OCI-LY3 (cell line): ENCODE measurements at regions not wholly inside any gene's neighbourhood (a gene's known extent, or its start where the extent isn't known, plus 50 kb on each side); places are given as distances from the start of the nearest gene placed in this dataset.

ENCODE experiments used
- H2AFZ ChIP-seq: fragments of 200-600, 300-600 bp; shearing (Covaris generic); 2 replicates; pipeline ENCODE4 v1.6.0; 2014; ENCODE audit warnings: antibody characterized with exemption, low read depth, low read length
- H3K27ac ChIP-seq: fragments of 200-600, 300-600 bp; sonication (generic); 2 replicates; pipeline ENCODE4 v1.5.1; 2014; ENCODE audit warnings: mild to moderate bottlenecking, low read length, moderate library complexity, mixed read lengths
- H3K27me3 ChIP-seq: fragments of 200-600, 300-600 bp; sonication (generic); 2 replicates; pipeline ENCODE4 v1.6.1; 2014; ENCODE audit warnings: low read depth, low read length, mixed read lengths
- H3K36me3 ChIP-seq: fragments of 200-600, 300-600 bp; sonication (generic); replicated peaks from 2 replicates; pipeline ENCODE3; 2014; ENCODE audit warnings: low read depth, low read length, mixed read lengths
- H3K4me1 ChIP-seq: fragments of 300-600, 200-600 bp; sonication (generic); 2 replicates; pipeline ENCODE4 v1.6.1; 2014; ENCODE audit warnings: low read length, mixed read lengths
- H3K4me2 ChIP-seq: fragments of 200-600, 300-600 bp; sonication (generic); 2 replicates; pipeline ENCODE4 v1.6.1; 2014; ENCODE audit warnings: low read length, mixed read lengths
- H3K4me3 ChIP-seq: fragments of 300-600, 200-600 bp; sonication (generic); 2 replicates; pipeline ENCODE4 v1.5.1; 2014; ENCODE audit warnings: antibody characterized with exemption, mild to moderate bottlenecking, low read length, moderate library complexity
- H3K79me2 ChIP-seq: fragments of 300-600, 200-600 bp; shearing (Covaris generic); 2 replicates; pipeline ENCODE4 v1.6.1; 2014; ENCODE audit warnings: mild to moderate bottlenecking, low read length, mixed read lengths
- H3K9ac ChIP-seq: fragments of 300-600, 200-600 bp; shearing (Covaris generic); 2 replicates; pipeline ENCODE4 v1.6.0; 2014; ENCODE audit warnings: mild to moderate bottlenecking, low read length, moderate library complexity
- H3K9me3 ChIP-seq: fragments of 200-600, 300-600 bp; shearing (Covaris generic); 2 replicates; pipeline ENCODE4 v1.6.1; 2014; ENCODE audit warnings: low read length, mixed read lengths; ENCODE audit not compliant: insufficient read depth
- H4K20me1 ChIP-seq: fragments of 200-600, 300-600 bp; sonication (generic); 2 replicates; pipeline ENCODE4 v1.6.1; 2016; ENCODE audit warnings: low read length, mixed read lengths; ENCODE audit not compliant: insufficient read depth
- EZH2phosphoT487 ChIP-seq: fragments of 200-600 bp; shearing (Covaris generic); IDR thresholded peaks from 2 replicates; pipeline ENCODE4 v1.6.1; 2018; ENCODE audit warnings: antibody characterized with exemption, mixed run types, low read depth
- TF ChIP-seq, protein P1 (sequence below): fragments of 200-600, 300-600 bp; sonication (generic); IDR thresholded peaks from 2 replicates; pipeline ENCODE4 v1.5.1; 2014; ENCODE audit warnings: antibody characterized with exemption, low read length, low read depth

DNA sequence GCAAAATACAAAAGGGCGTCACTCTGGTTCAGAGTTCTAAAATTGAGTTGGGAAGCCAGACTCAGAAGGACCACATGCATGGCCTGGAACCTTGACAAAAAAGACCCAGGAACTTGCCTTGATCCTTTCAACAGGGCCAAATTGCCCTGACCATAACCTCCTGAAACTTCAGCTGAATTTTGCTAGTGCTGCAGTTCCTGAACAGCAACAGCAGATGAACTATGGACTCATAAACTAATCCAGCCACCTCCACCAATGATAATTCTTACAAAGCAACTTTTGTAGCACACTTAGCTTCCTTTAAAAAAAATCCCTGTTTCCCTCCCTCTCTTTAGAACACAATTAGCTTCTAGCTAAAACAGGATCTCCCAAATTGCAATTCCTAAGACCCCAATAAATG lies 155.9 kb downstream of the MAT2B start:
- Histone ChIP-seq H3K36me3 (no peaks in the 10 kb centered on the region), H2AFZ (no peak overlapping the region), H4K20me1 (no peaks in the 10 kb centered on the region), H3K9ac (no peak overlapping the region), H3K27ac (no peak overlapping the region), H3K4me3 (no peak overlapping the region), H3K4me2 (no peak overlapping the region), H3K4me1 (no peaks in the 10 kb centered on the region), H3K9me3 (no peaks in the 10 kb centered on the region), H3K79me2 (no peaks in the 10 kb centered on the region), H3K27me3 (no peaks in the 10 kb centered on the region)
- TF ChIP-seq, protein P1, sequence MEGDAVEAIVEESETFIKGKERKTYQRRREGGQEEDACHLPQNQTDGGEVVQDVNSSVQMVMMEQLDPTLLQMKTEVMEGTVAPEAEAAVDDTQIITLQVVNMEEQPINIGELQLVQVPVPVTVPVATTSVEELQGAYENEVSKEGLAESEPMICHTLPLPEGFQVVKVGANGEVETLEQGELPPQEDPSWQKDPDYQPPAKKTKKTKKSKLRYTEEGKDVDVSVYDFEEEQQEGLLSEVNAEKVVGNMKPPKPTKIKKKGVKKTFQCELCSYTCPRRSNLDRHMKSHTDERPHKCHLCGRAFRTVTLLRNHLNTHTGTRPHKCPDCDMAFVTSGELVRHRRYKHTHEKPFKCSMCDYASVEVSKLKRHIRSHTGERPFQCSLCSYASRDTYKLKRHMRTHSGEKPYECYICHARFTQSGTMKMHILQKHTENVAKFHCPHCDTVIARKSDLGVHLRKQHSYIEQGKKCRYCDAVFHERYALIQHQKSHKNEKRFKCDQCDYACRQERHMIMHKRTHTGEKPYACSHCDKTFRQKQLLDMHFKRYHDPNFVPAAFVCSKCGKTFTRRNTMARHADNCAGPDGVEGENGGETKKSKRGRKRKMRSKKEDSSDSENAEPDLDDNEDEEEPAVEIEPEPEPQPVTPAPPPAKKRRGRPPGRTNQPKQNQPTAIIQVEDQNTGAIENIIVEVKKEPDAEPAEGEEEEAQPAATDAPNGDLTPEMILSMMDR, result no peak
- TF ChIP-seq EZH2phosphoT487, result no peak

DNA sequence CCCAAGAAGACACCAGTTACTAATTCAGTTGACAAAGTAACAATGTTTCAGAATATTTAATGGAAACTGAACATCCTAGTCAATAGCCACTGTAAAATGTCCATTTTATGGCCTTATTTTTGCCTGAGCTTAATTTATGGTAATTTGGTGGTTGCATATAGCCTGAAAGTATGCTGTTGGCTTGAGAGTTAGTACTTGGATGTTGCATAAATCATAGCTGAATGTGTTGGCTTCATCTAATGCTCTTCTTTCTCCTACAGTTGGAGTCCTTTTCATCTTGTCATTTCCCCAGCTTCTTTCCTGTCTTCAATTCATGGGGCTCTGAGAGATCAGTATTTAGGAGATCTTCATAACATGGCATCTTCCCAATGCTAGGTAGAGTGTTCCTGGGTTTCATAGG lies 164.6 kb downstream of the MAT2B start:
- Histone ChIP-seq H3K9ac (no peak overlapping the region), H3K4me3 (no peak overlapping the region), H3K27ac (no peak overlapping the region), H3K79me2 (no peaks in the 10 kb centered on the region), H3K9me3 (no peaks in the 10 kb centered on the region), H4K20me1 (no peaks in the 10 kb centered on the region), H3K27me3 (no peaks in the 10 kb centered on the region; the same call in 1 of the 2 replicates), H3K4me1 (no peaks in the 10 kb centered on the region), H3K36me3 (no peaks in the 10 kb centered on the region), H2AFZ (no peak overlapping the region), H3K4me2 (no peak overlapping the region)
- TF ChIP-seq, protein P1, result no peak
- TF ChIP-seq EZH2phosphoT487, result no peak

DNA sequence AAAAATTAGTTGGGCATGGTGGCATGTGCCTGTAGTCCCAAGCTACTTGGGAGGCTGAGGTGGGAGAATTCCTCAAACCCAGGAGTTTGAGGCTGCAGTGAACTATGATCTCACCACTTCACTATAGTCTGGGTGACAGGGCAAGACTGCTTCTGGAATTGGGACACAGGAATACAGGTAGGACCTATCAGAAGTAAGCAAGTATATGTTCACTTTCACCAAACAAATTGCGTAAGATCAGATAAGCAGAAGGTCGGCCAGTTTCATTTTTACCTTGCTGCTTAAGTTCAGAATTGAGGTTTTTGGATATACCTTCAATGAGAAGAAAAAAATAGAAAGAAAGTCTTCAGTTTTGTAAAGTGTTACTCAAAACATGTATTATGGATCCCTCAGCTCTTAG lies 171.7 kb downstream of the MAT2B start:
- no peaks in the 10 kb centered on the region for H3K4me1 ChIP-seq
- no peaks in the 10 kb centered on the region for H3K9me3 ChIP-seq
- H3K27me3 ChIP-seq, result no peaks in the 10 kb centered on the region
- H3K36me3 ChIP-seq, result no peaks in the 10 kb centered on the region
- H4K20me1 ChIP-seq, result no peaks in the 10 kb centered on the region
- H2AFZ ChIP-seq, result no peak overlapping the region
- no peak overlapping the region for H3K4me2 ChIP-seq
- no peaks in the 10 kb centered on the region for H3K79me2 ChIP-seq
- TF ChIP-seq, protein P1, result no peak
- TF ChIP-seq EZH2phosphoT487, result no peak
- H3K27ac ChIP-seq, result no peak overlapping the region
- H3K4me3 ChIP-seq, result no peak overlapping the region
- no peak overlapping the region for H3K9ac ChIP-seq

DNA sequence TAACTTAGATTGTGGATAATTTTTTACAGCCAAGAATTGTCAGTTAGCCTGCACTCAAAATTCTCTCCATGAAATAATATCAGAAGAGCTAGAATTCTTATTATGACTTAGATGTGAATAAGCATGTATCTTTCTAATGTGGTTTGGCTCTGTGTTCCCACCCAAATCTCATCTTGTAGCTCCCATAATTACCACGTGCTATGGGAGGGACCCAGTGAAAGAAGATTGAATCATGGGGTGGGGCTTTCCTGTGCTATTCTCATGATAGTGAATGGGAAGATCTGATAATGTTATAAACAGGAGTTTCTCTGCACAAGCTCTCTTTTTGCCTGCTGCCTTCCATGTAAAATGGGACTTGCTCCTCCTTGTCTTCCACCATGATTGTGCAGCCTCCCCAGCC lies 176.8 kb downstream of the MAT2B start:
- Histone ChIP-seq H3K4me2 (no peak overlapping the region), H3K36me3 (no peaks in the 10 kb centered on the region), H3K27ac (no peak overlapping the region), H3K9me3 (no peaks in the 10 kb centered on the region), H3K4me1 (no peaks in the 10 kb centered on the region), H2AFZ (no peak overlapping the region), H4K20me1 (no peaks in the 10 kb centered on the region), H3K79me2 (no peaks in the 10 kb centered on the region), H3K4me3 (no peak overlapping the region), H3K9ac (no peak overlapping the region), H3K27me3 (no peaks in the 10 kb centered on the region)
- no peak for TF ChIP-seq EZH2phosphoT487
- TF ChIP-seq, protein P1, result no peak
